C4-2B (cell line): ENCODE measurements at regions not wholly inside any gene's neighbourhood (a gene's known extent, or its start where the extent isn't known, plus 50 kb on each side); places are given as distances from the start of the nearest gene placed in this dataset.

Source experiments
- ZFX ChIP-seq: fragments of 450-650 bp; IDR thresholded peaks from 2 replicates; pipeline ENCODE4 v1.6.1; 2017
- TF ChIP-seq, protein P1 (sequence below): fragments of 450-650 bp; conservative IDR thresholded peaks from 2 replicates; pipeline ENCODE4 v1.5.1; 2017; ENCODE audit warnings: mild to moderate bottlenecking

DNA sequence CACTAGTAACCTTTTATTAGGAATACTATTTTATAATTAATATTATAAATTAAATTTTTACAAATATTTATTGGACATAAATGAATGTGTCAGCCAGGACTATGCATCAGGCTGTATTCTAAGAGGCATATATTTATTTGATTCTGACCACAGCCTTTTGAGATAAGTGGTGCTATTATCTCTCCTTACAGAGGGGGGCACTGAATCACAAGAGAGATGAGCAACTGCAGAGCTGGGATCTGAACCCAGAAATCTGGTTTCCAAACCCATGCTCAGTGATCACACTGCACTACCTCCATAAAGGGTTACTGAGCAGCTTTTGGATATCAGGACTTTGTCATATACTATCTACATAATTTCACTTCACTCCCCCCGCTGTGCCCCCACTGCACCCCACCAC, 322.0 kb downstream of the TMA16 start:
- TF ChIP-seq, protein P1, sequence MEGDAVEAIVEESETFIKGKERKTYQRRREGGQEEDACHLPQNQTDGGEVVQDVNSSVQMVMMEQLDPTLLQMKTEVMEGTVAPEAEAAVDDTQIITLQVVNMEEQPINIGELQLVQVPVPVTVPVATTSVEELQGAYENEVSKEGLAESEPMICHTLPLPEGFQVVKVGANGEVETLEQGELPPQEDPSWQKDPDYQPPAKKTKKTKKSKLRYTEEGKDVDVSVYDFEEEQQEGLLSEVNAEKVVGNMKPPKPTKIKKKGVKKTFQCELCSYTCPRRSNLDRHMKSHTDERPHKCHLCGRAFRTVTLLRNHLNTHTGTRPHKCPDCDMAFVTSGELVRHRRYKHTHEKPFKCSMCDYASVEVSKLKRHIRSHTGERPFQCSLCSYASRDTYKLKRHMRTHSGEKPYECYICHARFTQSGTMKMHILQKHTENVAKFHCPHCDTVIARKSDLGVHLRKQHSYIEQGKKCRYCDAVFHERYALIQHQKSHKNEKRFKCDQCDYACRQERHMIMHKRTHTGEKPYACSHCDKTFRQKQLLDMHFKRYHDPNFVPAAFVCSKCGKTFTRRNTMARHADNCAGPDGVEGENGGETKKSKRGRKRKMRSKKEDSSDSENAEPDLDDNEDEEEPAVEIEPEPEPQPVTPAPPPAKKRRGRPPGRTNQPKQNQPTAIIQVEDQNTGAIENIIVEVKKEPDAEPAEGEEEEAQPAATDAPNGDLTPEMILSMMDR, result 0 out of 2 replicates have a peak, but pooled peaks have one; percentile 3
- no peak for TF ChIP-seq ZFX
